Hepatocyte (in vitro differentiated cells): ENCODE measurements at regions not wholly inside any gene's neighbourhood (a gene's known extent, or its start where the extent isn't known, plus 50 kb on each side); places are given as distances from the start of the nearest gene placed in this dataset.

Experiments
- EZH2 ChIP-seq: fragments of 200-600 bp; sonication (generic); IDR thresholded peaks from 2 replicates; pipeline ENCODE4 v1.6.1; 2016; ENCODE audit warnings: antibody characterized with exemption, mild to moderate bottlenecking, borderline replicate concordance
- EZH2phosphoT487 ChIP-seq: fragments of 200-600 bp; sonication (generic); IDR thresholded peaks from one replicate; pipeline ENCODE4 v1.6.1; 2018; ENCODE audit warnings: antibody characterized with exemption, mild to moderate bottlenecking, low read depth, moderate library complexity; ENCODE audit not compliant: unreplicated experiment, severe bottlenecking
- TF ChIP-seq, protein P1 (sequence below): fragments of 200-600 bp; sonication (generic); IDR thresholded peaks from 2 replicates; pipeline ENCODE4 v1.5.1; 2016; ENCODE audit warnings: antibody characterized with exemption, mild to moderate bottlenecking; ENCODE audit not compliant: poor library complexity

DNA sequence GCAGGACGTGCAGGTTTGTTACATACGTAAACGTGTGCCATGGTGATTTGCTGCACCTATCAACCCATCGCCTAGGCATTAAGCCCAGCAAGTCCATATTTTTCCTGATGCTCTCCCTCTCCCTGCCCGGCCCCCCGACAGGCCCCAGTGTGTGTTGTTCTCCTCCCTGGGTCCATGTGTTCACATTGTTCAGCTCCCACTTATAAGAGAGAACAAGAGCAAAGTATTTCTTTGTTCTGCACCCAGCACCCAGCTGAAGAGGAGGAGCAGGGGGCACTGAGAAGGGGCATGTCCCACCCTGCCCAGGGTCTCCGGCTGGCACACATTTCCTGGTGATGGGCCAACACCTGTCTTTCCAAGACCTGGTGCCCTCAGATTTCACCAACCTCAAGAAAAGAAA, 251.1 kb upstream of the ARID1B start:
- TF ChIP-seq, protein P1, sequence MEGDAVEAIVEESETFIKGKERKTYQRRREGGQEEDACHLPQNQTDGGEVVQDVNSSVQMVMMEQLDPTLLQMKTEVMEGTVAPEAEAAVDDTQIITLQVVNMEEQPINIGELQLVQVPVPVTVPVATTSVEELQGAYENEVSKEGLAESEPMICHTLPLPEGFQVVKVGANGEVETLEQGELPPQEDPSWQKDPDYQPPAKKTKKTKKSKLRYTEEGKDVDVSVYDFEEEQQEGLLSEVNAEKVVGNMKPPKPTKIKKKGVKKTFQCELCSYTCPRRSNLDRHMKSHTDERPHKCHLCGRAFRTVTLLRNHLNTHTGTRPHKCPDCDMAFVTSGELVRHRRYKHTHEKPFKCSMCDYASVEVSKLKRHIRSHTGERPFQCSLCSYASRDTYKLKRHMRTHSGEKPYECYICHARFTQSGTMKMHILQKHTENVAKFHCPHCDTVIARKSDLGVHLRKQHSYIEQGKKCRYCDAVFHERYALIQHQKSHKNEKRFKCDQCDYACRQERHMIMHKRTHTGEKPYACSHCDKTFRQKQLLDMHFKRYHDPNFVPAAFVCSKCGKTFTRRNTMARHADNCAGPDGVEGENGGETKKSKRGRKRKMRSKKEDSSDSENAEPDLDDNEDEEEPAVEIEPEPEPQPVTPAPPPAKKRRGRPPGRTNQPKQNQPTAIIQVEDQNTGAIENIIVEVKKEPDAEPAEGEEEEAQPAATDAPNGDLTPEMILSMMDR = no peak
- TF ChIP-seq EZH2phosphoT487 (no peak), EZH2 (no peak)
